GM18867 (cell line): ENCODE measurements at regions not wholly inside any gene's neighbourhood (a gene's known extent, or its start where the extent isn't known, plus 50 kb on each side); places are given as distances from the start of the nearest gene placed in this dataset.
A peak's percentile ranks its signal among the peaks of the same experiment; 100 is the strongest.
"Not testable (repeated sequence)": the region's sequence is repeated elsewhere in the genome, so short reads cannot be mapped to it uniquely, and the experiment has no call there.

Experiments used
- ATAC-seq: cut with Tn5 transposase; IDR thresholded peaks from one replicate; pipeline ENCODE4 v1.9.1; 2021; ENCODE audit warnings: mild to moderate bottlenecking, moderate library complexity; ENCODE audit not compliant: unreplicated experiment

- ATAC-seq, result no peak
Measured at GRCh38 chr6:43893073-43893472, 123.1 kb downstream of the VEGFA start.

- no peak for ATAC-seq
Measured at GRCh38 chr6:43891072-43891870, 121.3 kb downstream of the VEGFA start.

GRCh38 chr6:43890197-43891062, 120.4 kb downstream of the VEGFA start:
- ATAC-seq, result no peak

GRCh38 chr6:43887906-43888683, 118.1 kb downstream of the VEGFA start:
- no peak for ATAC-seq

GRCh38 chr6:43887340-43887858, 117.4 kb downstream of the VEGFA start:
- no peak for ATAC-seq

GRCh38 chr6:43886717-43887339, 116.8 kb downstream of the VEGFA start:
- no peak for ATAC-seq

- no peak for ATAC-seq
Measured at GRCh38 chr6:43886067-43886461, 116.1 kb downstream of the VEGFA start.

- no peak for ATAC-seq
Measured at GRCh38 chr6:43885399-43886066, 115.5 kb downstream of the VEGFA start.

GRCh38 chr6:43884652-43885022, 114.6 kb downstream of the VEGFA start:
- ATAC-seq, result no peak

- peak; percentile 78 for ATAC-seq
Measured at GRCh38 chr6:43883847-43884651, 114.0 kb downstream of the VEGFA start.

GRCh38 chr6:43882690-43883448, 112.9 kb downstream of the VEGFA start:
- not testable (repeated sequence) for ATAC-seq

- no peak for ATAC-seq
Measured at GRCh38 chr6:43880236-43881137, 110.5 kb downstream of the VEGFA start.

GRCh38 chr6:43879722-43880121, 109.7 kb downstream of the VEGFA start:
- no peak for ATAC-seq

GRCh38 chr6:43878823-43879495, 108.9 kb downstream of the VEGFA start:
- no peak for ATAC-seq

- no peak for ATAC-seq
Measured at GRCh38 chr6:43878127-43878634, 108.2 kb downstream of the VEGFA start.

- ATAC-seq, result no peak
Measured at GRCh38 chr6:43877463-43878126, 107.6 kb downstream of the VEGFA start.
